ENCODE measurements at regions not wholly inside any gene's neighbourhood (a gene's known extent, or its start where the extent isn't known, plus 50 kb on each side); places are given as distances from the start of the nearest gene placed in this dataset.

DNA sequence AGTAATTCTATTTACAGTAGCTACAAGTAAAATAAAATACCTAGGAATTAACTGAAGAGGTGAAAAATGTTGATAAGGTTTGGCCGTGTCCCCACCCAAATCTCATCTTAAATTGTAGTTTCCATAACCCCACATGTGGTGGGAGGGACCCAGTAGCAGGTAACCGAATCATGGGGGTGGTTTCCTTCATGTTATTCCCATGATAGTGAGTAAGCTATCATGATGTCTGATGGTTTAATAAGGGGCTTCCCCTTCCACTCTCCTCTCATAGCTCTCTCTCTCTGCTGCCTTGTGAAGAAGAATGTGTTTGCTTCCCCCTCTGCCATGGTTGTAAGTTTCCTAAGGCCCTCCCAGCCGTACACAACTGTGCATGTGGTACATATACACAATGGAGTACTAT, 1170.7 kb downstream of the BCL11B start:
- no peak for DNase-seq

- no peak for DNase-seq
Measured at GRCh38 chr14:98103705-98104104, 1168.3 kb downstream of the BCL11B start.

GRCh38 chr14:98109326-98109725, 1162.7 kb downstream of the BCL11B start:
- DNase-seq, result no peak

DNA sequence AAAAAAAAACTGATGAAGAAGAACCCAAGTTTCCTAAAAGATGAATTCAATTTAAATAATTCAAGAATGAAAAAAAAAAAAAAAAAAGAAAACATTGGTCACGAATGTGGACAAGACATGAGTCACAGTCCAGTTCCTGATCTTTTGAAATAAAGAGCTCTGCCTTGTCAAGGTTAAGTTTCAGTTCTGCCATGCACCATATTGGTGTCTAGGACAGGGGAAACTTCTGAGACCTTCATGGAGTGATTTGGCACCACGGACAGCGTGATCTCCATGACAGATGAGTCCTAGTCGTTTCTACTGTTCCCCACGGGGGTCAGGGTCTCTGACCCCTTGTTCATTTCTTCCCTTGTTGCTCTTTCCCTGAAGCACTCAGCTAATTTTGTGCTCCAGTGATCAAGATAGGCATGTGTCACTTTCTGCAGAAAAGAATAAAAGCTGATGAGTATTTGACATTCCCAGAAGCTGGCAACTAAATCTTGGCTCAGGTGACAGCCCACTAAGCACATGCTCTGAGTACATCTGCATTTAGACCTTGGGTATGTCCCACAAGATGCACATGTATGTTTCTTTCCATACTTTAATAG, 1159.7 kb downstream of the BCL11B start:
- DNase-seq, result no peak

- DNase-seq, result no peak
Measured at GRCh38 chr14:98114122-98114895, 1157.7 kb downstream of the BCL11B start.

GRCh38 chr14:98114946-98115345, 1157.1 kb downstream of the BCL11B start:
- DNase-seq, result no peak

- no peak for DNase-seq
Measured at GRCh38 chr14:98118749-98119148, 1153.2 kb downstream of the BCL11B start.

DNA sequence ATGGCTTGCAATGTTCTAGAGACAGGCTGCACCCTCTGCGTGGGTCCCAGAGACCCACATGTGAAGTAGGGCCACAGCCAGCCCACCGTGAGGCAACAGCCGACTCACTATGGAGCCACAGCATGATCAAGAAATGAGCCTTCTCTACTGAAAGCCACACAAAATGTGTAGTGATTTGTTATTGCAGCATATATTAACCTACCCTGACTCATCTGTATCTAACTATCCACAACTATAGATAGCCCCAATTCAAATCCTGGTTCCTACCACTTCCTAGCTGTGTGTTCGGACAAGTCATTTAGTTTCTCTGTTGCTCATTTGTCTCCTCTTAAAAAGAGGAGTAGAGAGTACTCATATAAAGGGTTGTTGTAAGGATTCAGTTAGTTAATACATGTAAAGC, 1152.3 kb downstream of the BCL11B start:
- DNase-seq, result no peak

DNA sequence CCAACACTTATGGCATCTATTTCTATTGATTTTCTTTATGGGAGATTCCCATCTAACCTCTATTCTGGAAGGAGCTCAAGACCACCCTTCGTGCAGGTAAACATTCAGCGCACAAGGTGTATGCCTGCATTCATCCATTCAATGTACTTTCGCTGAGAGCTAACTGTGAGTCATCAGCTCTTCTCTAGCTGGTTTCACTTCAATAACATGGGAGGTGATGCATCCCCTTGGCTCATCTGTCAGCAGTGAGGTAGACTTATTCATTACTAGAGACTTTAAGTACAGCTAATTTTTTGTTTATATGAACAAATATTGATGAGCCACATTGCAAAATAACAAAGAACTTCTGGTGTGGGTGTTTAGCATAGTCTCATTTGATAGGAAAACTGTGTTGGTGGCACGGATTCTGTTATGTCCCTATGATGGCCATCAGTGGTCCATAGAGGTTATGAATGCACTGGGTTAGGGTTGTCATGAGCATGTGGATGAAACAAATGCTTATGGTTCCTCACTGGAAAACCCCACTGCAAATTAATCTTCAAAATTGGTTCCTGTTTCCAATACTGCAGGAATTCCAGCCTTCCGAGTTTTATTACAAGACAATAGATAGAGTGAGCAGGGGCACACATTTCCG, 1151.0 kb downstream of the BCL11B start:
- no peak for DNase-seq

GRCh38 chr14:98122527-98122926, 1149.5 kb downstream of the BCL11B start:
- no peak for DNase-seq

GRCh38 chr14:98130691-98131090, 1141.3 kb downstream of the BCL11B start:
- DNase-seq, result no peak

GRCh38 chr14:98131406-98131805, 1140.6 kb downstream of the BCL11B start:
- no peak for DNase-seq

DNA sequence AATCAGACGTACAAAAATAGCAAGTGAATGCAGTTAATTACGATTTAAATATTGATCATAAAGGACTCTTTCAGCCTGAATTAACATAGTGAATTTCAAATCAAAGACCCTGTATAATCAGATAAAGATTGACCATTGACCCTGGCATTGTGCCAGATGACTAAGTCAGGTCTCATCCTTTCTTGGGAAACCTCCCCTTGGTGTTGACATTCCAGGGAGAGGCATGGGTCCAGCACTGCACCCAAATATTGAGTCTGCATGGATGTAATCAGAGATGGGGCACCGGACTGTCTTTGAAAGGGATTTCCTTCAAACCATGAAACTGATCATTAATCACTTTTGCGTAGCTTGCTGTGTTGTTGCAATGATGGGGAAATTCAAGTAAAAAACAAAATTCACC, 1138.2 kb downstream of the BCL11B start:
- no peak for DNase-seq

- no peak for DNase-seq
Measured at GRCh38 chr14:98136012-98136789, 1135.8 kb downstream of the BCL11B start.

GRCh38 chr14:98137131-98138025, 1134.6 kb downstream of the BCL11B start:
- no peak for DNase-seq

DNA sequence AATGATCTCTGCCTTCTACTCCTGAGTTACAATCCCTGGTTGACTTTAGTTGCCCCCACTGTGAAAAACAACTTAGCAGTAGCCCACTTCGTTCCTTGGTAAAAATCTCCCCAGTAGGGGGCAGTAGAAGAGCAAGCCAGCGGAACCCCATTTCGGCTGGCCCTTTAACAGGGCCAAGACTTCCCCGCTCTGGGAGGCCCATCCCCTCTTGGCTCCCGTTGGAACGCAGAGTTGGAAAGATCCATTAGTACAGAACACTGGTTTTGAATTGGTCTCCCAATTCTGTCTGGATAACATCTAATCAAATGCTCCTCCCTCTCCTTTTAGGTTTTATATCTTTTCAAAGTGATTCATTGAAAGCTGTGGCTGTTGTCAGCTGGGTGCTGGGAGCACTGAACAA, 1133.3 kb downstream of the BCL11B start:
- DNase-seq, result peak; percentile 0 to 3

DNA sequence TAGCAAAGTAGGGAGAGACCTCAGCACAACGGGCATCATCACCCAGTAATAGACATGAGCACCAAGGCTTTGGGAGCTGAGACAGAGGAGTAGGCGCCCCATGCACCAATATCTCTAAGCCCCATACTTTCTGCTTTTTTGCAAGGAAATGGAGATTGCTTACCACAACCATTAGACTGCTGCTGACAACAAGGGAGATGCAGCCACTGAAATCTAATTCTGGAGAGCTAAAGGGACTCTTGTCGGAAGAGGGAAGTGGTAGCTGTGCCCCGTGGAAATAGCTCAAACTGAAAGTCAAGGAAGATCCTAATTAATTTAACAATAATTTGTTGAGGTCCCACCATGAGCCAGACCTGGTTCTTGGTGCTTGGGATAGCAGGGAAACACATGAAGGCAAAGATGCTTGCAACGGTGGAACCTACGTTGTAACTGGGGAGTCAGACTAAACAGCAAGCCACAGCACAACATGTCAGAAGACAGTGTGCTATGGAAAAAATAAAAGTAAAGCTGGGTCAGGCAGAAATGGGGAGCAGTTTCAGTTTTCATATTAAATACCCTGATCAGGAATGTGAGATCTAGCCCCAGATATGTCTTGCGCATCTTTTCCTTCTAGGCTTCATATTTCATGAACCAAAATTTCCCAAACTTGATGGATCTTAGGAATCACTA, 1131.0 kb downstream of the BCL11B start:
- no peak for DNase-seq

DNA sequence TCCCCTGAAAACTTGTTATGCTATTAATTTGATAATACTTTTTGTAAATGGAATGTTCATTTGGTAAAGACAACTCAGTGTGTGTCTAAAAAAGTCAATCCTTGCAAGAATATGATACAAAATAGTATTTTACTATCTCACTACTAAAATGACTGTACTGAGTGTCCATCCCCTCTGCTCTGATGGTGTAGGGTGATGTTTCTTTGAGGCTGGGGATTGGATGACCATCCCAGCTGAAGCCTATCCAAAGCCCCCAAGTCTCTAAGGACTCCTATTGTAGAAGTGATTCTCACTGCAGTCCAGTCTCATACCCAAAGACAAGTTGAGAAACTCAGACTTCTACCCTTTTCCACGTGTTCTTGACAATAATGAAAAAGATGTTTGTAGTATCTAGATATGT, 1128.4 kb downstream of the BCL11B start:
- no peak for DNase-seq

DNA sequence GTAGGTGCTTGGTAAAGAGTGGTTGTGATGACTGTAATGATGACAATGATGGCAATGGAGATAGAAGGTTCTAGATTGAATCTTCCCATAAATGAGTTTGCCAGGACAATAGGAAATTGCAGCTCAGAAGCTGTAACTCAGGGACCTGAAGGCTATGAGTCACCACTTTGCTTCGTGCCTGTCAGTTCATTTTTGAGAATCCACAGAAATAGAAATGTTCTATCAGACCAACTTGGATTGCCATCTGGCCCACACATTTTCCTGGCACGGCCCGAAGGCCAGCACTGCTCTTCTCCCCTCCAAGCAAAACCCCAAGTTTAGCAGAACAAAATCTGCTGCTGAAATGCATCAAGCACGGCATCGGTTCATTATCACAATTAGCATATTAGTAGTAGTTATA, 1127.0 kb downstream of the BCL11B start:
- no peak for DNase-seq

DNA sequence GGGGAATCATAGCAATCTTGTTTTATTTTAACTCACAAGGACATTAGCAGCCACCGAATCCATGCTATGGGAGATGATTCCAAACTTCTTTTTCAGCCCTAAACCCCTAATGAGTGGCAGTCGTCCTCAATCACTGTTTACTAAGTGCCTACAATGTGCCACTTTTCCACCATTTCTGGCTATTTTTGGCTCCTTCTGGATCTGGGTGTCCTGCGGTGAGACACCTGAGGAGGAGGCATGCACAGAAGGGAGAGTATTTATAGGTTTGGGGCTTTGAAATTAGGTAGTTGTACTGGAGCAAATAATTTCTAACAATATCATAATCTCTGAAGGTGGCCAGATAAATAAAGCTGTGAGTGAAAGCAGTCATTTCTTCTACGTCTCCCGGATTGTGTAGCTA, 1125.6 kb downstream of the BCL11B start:
- no peak for DNase-seq

GRCh38 chr14:98154254-98154653, 1117.7 kb downstream of the BCL11B start:
- DNase-seq, result no peak

DNA sequence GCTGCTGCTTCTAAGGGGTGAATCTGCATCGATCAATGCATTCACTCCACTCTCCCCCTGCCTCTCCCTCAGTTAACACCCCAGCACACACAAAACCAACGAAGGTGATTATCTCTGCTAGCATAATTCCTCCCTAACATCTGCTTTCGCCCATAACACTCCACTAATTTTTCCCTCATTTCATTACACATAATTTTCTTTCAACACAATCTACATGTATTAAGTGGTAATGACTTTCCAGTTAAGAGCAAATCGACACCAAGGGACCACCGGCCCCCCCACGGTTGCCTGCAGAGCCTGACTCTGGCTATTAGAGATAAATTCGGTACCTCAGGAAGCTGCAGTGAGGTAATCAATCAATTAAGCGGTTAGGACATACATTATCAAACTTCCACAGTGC, 1115.6 kb downstream of the BCL11B start:
- DNase-seq, result no peak

Measured in Kasumi-1 (cell line).